ENCODE measurements at regions not wholly inside any gene's neighbourhood (a gene's known extent, or its start where the extent isn't known, plus 50 kb on each side); places are given as distances from the start of the nearest gene placed in this dataset.
"Not testable (repeated sequence)": the region's sequence is repeated elsewhere in the genome, so short reads cannot be mapped to it uniquely, and the experiment has no call there.

DNA sequence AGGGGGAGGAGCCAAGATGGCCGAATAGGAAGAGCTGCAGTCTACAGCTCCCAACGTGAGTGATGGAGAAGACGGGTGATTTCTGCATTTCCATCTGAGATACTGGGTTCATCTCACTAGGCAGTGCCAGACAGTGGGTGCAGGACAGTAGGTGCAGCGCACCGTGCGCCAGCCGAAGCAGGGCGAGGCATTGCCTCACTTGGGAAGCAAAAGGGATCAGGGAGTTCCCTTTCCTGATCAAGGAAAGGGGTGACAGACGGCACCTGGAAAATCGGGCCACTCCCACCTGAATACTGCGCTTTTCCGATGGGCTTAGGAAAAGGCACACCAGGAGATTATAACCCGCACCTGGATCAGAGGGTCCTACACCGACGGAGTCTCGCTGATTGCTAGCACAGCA is 121.1 kb upstream of the SESTD1 start:
- not testable (repeated sequence) for ATAC-seq (ENCODE audit: low read depth in 2 of 2); H3K4me3 Mint-ChIP-seq; DNase-seq; H3K9me3 Mint-ChIP-seq; H3K27ac Mint-ChIP-seq; H3K4me1 Mint-ChIP-seq; H3K36me3 Mint-ChIP-seq
- H3K27me3 Mint-ChIP-seq: peaks cover 12 to 27% (median 13%) of the 10 kb centered on the region in 3 donors

DNA sequence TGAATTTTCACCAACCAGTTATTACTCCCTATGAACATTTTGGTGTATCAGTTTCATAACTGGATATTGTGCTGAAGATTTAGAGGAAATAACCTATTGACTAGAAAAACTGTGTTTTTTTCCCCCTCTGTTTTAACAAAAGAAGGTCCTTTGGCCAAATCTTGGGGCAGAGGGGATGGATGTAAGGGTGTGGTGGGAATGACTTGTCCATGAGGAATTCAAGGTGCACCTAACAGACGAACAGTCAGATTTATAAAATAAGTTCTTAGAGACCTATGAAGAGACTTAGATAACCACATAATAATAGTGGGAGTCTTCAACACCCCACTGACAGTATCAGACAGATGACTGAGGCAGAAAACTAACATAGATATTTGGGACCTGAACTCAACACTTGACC is 119.3 kb upstream of the SESTD1 start:
- H3K9me3 Mint-ChIP-seq: peaks cover 0 to 4% (median 0%) of the 10 kb centered on the region in 7 donors
- H3K36me3 Mint-ChIP-seq: no peaks in the 10 kb centered on the region
- DNase-seq (no peak), ATAC-seq (ENCODE audit: low read depth in 2 of 2) (no peak)
- H3K27ac Mint-ChIP-seq: no peak overlapping the region
- H3K27me3 Mint-ChIP-seq: peaks cover 16 to 31% (median 19%) of the 10 kb centered on the region in 3 donors
- H3K4me3 Mint-ChIP-seq: no peak overlapping the region
- no peaks in the 10 kb centered on the region for H3K4me1 Mint-ChIP-seq

DNA sequence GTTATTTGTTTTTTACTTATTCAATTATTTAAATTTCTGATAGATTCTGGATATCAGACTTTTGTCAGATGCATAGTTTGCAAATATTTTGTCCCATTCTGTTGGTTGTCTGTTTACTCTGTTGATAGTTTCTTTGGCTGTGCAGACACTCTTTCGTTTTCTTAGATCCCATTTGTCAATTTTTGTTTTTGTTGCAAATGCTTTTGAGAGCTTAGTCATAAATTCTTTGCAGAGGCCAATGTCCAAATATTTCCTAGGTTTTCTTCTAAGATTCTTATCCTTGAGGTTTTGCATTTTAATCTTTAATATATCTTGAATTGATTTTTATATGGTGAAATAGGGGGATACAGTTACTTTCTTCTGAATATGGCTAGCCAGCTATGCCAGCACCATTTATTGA is 112.7 kb upstream of the SESTD1 start:
- ATAC-seq (ENCODE audit: low read depth in 2 of 2) (no peak), DNase-seq (no peak)
- H3K27me3 Mint-ChIP-seq: peaks cover 21 to 28% (median 21%) of the 10 kb centered on the region in 3 donors
- no peak overlapping the region for H3K27ac Mint-ChIP-seq
- no peak overlapping the region for H3K4me3 Mint-ChIP-seq
- no peaks in the 10 kb centered on the region for H3K4me1 Mint-ChIP-seq
- peaks cover 0 to 11% (median 4%) of the 10 kb centered on the region in 7 donors for H3K9me3 Mint-ChIP-seq
- no peaks in the 10 kb centered on the region for H3K36me3 Mint-ChIP-seq

DNA sequence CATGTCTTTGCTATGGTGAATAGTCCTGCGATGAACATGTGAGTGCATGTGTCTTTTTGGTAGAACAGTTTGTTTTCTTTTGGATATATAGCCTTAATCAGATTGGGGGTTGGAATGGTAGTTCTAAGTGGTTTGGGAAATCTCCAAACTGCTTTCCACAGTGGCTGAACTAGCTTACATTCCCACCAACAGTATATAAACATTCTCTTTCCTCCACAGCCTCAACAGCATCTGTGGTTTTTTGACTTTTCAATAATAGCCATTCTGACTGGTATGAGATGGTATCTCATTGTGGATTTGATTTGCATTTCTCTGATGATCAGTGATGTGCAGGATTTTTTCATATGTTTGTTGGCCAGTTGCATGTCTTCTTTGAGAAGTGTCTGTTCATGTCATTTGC is 112.2 kb upstream of the SESTD1 start:
- peaks cover 0 to 11% (median 4%) of the 10 kb centered on the region in 7 donors for H3K9me3 Mint-ChIP-seq
- H3K4me3 Mint-ChIP-seq: no peak overlapping the region
- H3K27me3 Mint-ChIP-seq: peaks cover 21 to 28% (median 21%) of the 10 kb centered on the region in 3 donors
- no peak overlapping the region for H3K27ac Mint-ChIP-seq
- H3K4me1 Mint-ChIP-seq: no peaks in the 10 kb centered on the region
- ATAC-seq (ENCODE audit: low read depth in 2 of 2) (no peak), DNase-seq (no peak)
- H3K36me3 Mint-ChIP-seq: no peaks in the 10 kb centered on the region

DNA sequence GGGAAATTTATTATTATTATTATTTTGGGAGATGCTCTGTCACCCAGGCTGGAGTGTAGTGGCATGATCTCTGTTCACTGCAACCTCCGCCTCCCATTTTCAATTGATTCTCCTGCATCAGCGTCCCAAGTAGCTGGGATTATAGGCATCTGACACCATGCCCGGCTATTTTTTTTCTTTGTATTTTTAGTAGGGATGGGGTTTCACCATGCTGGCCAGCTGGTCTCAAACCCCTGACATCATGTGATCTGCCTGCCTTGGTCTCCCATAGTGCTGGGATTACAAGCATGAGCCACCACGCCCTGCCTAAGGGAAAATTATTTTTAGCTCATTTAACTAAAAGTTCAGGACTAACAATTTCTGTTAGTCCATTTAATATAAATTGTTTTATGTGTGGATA is 109.2 kb upstream of the SESTD1 start:
- ATAC-seq (ENCODE audit: low read depth in 2 of 2): no peak
- Mint-ChIP-seq H3K36me3 (no peaks in the 10 kb centered on the region), H3K4me3 (no peak overlapping the region), H3K27ac (no peak overlapping the region), H3K9me3 (peaks cover 0 to 11% (median 2%) of the 10 kb centered on the region in 7 donors), H3K27me3 (peaks cover 14 to 20% (median 20%) of the 10 kb centered on the region in 3 donors), H3K4me1 (peaks cover 0 to 6% (median 4%) of the 10 kb centered on the region in 3 donors)
- no peak for DNase-seq

DNA sequence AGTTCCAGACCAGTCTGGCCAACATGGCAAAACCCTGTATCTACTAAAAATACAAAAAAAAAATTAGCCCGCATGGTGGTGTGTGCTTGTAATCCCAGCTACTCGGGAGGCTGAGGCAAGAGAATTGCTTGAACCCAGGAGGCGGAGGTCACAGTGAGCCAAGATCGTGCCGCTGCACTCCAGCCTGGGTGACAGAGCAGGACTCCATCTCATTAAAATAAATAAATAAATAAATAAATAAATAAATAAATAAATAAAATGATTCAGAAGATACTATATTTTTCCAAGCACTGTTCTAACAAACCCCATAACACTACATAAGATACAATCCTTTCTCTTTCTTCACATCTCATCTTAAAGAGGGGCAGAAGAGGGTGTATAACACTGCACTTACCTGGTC is 100.9 kb upstream of the SESTD1 start:
- ATAC-seq (ENCODE audit: low read depth in 2 of 2); DNase-seq; H3K27ac Mint-ChIP-seq; H3K4me3 Mint-ChIP-seq; H3K27me3 Mint-ChIP-seq; H3K9me3 Mint-ChIP-seq; H3K4me1 Mint-ChIP-seq; H3K36me3 Mint-ChIP-seq: not testable (repeated sequence)

DNA sequence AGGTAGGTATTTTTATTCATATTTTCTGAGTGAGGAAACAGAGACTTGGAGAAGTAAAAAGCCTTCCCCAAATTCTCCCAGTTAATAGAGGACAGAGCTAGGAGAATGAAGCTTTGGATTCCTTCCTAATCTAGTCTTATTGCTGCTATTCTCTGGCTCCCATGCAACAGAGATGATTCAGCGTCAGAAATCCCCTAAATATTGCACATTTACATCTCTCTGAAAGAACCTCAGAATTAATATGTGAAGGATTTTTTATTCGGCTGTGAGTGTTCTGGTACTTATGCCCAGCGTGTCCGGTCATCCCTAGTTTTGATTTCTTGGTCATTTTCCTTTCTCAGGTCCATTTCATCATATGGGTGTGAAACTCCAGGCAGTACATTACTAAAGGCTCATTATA is 91.2 kb upstream of the SESTD1 start:
- DNase-seq (no peak), ATAC-seq (ENCODE audit: low read depth in 2 of 2) (no peak)
- Mint-ChIP-seq H3K27me3 (no peaks in the 10 kb centered on the region), H3K4me1 (peaks cover 15 to 19% (median 17%) of the 10 kb centered on the region in 3 donors), H3K9me3 (peaks cover 0 to 5% (median 0%) of the 10 kb centered on the region in 7 donors), H3K4me3 (no peak overlapping the region), H3K36me3 (no peaks in the 10 kb centered on the region), H3K27ac (no peak overlapping the region)

DNA sequence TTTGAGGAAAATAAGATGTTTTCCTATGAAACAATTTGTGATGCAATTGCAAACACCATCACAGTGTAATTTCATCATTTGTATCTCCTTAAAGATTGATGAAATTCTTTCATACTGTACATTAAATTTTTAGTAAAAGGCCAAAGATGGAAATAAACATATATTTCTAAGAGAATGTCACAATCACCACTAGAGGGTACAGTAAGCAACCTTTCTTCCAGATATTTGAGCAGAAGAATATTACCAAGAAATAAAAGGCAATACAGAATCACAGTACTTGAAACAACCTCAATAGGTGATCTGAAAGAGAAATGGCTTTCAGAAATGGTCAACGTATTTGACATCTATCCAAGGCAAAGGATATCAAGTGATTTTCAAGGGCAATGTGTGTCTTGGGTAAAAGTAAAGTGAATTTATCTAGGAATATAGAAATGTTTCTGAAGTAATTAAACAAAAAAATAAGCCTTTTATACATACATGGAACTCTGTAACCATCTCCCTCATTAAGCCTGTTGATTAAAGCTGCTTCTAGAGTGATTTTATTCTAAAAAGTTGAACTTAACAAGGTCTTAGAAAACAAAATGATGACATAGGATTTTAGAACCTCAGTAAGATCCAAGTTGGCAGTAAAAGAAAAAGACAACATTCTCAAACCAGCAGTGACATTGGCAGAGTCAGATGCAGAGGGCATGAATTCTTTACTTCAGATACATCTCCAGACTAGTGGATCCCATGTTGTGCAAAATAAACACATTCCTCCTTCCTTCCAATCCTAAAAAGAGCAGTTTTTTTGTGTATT is 90.3 kb upstream of the SESTD1 start:
- ATAC-seq (ENCODE audit: low read depth in 2 of 2) (no peak), DNase-seq (no peak)
- peak overlapping the region in 1 of 6 donors; percentile 16 for H3K27ac Mint-ChIP-seq
- H3K9me3 Mint-ChIP-seq: peaks cover 0 to 5% (median 0%) of the 10 kb centered on the region in 7 donors
- no peak overlapping the region for H3K4me3 Mint-ChIP-seq
- peaks cover 20 to 28% (median 24%) of the 10 kb centered on the region in 3 donors for H3K4me1 Mint-ChIP-seq
- H3K27me3 Mint-ChIP-seq: no peaks in the 10 kb centered on the region
- no peaks in the 10 kb centered on the region for H3K36me3 Mint-ChIP-seq

DNA sequence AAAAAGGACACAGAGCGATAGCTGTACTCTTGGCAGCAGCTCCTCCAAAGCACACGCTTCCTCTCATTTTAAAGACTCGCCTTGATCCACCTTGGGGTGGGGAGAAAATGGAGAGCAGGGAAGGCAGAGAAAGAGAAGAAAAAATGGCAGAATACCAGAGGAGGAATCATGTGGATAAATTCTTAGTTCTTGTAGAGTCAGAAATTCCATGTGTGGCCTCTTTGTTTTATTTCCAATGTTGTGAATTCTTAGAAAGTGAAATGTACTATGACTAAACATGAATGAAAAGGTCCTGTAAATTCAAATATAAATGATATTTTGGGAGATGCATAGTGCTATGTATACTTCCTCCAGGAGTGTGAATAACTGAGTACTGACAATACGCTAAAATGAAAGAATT is 89.7 kb upstream of the SESTD1 start:
- H3K27me3 Mint-ChIP-seq: no peaks in the 10 kb centered on the region
- no peaks in the 10 kb centered on the region for H3K36me3 Mint-ChIP-seq
- H3K27ac Mint-ChIP-seq: peak overlapping the region in 1 of 6 donors; percentile 16
- H3K4me3 Mint-ChIP-seq: no peak overlapping the region
- ATAC-seq (ENCODE audit: low read depth in 2 of 2) (no peak), DNase-seq (no peak)
- H3K9me3 Mint-ChIP-seq: peaks cover 0 to 5% (median 0%) of the 10 kb centered on the region in 7 donors
- peaks cover 22 to 34% (median 31%) of the 10 kb centered on the region in 3 donors for H3K4me1 Mint-ChIP-seq

DNA sequence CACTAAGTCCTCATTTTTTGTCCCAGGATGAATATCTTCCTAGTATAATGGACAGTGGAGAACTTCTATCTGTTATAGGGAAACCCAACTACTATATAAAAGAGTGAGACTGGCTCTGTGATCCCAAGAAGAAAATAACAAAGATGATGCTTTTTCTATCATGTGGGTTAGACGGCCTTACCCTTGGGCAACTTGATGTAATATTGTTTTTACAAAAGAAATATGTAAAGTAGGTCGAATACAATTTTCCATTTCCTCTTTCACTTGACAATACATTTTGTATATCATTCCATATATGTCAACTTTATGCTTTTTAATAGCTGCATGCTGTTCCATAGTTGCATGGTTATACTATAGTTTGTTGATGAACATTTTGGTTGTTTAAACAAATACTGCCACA is 87.5 kb upstream of the SESTD1 start:
- peaks cover 0 to 5% (median 0%) of the 10 kb centered on the region in 7 donors for H3K9me3 Mint-ChIP-seq
- H3K27ac Mint-ChIP-seq: no peak overlapping the region
- no peaks in the 10 kb centered on the region for H3K27me3 Mint-ChIP-seq
- peaks cover 22 to 41% (median 36%) of the 10 kb centered on the region in 3 donors for H3K4me1 Mint-ChIP-seq
- DNase-seq (no peak), ATAC-seq (ENCODE audit: low read depth in 2 of 2) (peak in 1 of 2 donors; percentile 21)
- H3K4me3 Mint-ChIP-seq: peak overlapping the region in 3 of 8 donors; percentile 12 to 72 (median 38)
- no peaks in the 10 kb centered on the region for H3K36me3 Mint-ChIP-seq

DNA sequence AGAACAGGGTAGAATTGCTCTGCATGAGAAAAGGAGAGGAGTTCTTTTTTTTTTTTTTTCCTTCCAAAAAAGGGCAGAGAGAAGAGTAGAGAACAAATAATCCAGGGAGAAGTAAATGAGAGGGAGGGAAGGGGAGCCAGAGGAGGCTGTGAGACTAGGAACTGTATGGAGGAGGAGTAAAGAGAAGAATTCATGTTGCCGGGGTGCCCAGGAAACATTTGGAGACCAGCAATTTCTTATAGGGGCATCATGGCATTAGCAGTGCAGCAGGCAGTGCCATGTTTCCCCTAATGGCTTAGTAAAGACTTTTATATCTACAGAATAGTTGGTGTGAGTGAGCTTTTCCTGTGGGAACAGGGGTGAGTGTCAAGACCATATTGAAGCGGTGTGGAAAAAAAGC is 86.4 kb upstream of the SESTD1 start:
- Mint-ChIP-seq H3K27me3 (no peaks in the 10 kb centered on the region), H3K4me1 (peaks cover 22 to 41% (median 36%) of the 10 kb centered on the region in 3 donors), H3K4me3 (peak overlapping the region in 2 of 8 donors; percentile 32 to 50), H3K36me3 (no peaks in the 10 kb centered on the region), H3K9me3 (peaks cover 0 to 5% (median 0%) of the 10 kb centered on the region in 7 donors), H3K27ac (peak overlapping the region in 2 of 6 donors; percentile 88 to 93)
- ATAC-seq (ENCODE audit: low read depth in 2 of 2) (no peak), DNase-seq (no peak)

DNA sequence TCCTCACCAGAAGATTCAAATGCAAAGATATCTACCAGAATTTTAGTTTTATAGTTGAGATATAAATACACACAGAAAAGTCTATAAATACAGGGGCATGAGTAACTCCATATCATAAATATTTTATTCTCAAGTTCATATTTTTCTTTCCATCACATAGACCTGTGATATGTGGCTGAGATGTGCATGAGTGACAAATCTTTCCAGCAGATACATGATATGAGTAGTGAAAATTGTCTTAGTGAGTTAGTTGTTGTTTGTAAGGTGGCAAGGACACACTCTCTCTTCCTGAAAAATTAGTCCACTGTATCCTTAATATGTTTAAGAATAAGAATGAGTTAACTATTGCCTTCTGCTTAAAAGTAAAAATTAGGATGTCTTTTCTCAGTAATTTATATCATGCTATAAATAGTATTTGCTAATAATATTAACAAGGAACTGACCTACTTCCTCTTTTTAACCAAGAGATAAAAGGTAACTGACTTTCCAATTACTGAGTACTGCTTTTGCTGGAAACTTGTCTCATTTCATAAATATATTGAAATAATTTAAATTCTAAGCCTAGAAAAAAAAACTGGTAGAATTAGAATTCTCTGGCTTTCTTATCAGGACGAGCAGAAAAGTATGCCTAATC is 85.2 kb upstream of the SESTD1 start:
- peak in 1 of 2 donors; percentile 51 for ATAC-seq (ENCODE audit: low read depth in 2 of 2)
- H3K9me3 Mint-ChIP-seq: peaks cover 0 to 5% (median 0%) of the 10 kb centered on the region in 7 donors

DNA sequence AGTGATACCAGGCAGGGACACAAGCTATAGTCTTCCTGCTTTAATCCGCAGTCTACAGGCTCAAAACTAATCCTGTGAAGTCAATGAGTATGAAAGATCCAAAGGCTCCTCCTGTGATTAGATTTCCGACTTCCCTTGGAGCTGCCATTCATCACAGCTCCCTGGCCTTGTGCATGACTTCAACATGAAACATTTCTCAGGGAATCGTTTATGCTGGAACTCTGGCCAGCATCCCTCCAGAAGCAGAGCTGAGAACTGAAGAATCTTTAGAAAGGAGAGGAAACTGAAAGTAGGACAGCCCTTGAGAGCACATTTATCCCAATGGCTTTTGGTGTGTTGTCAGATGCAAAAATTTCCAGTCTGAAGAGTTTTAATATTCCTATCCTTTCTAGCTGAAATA is 84.3 kb upstream of the SESTD1 start:
- Mint-ChIP-seq H3K4me1 (peaks cover 26 to 45% (median 36%) of the 10 kb centered on the region in 3 donors), H3K27me3 (no peaks in the 10 kb centered on the region), H3K36me3 (no peaks in the 10 kb centered on the region), H3K4me3 (no peak overlapping the region), H3K27ac (no peak overlapping the region), H3K9me3 (peaks cover 0 to 5% (median 0%) of the 10 kb centered on the region in 7 donors)
- ATAC-seq (ENCODE audit: low read depth in 2 of 2) (no peak), DNase-seq (no peak)

More for the DNA sequence above, 85.2 kb upstream of the SESTD1 start:
- peaks cover 26 to 45% (median 36%) of the 10 kb centered on the region in 3 donors for H3K4me1 Mint-ChIP-seq
- H3K4me3 Mint-ChIP-seq: peak overlapping the region in 3 of 8 donors; percentile 13 to 17 (median 16)
- no peaks in the 10 kb centered on the region for H3K36me3 Mint-ChIP-seq
- H3K27ac Mint-ChIP-seq: no peak overlapping the region
- DNase-seq: no peak
- no peaks in the 10 kb centered on the region for H3K27me3 Mint-ChIP-seq

DNA sequence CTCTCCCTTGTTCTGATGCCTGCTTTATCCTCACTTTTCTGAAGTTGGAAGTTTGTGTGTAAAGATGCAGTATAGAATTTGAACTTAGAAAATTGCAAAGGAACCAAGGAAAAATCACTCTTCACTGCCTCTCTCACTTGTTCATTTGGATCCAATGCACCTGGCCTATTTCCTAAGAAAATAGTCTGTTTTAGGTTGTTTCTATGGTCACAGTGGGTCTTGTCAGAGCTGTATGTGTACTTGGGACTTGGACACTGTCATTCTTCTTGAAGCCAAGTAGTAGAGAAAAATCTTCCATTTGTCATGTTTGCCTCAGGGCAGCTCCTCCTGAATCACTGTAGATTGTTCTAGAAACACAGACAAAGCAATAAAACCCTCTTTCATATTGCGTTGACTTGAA is 80.3 kb upstream of the SESTD1 start:
- no peaks in the 10 kb centered on the region for H3K36me3 Mint-ChIP-seq
- H3K4me3 Mint-ChIP-seq: no peak overlapping the region
- H3K9me3 Mint-ChIP-seq: no peaks in the 10 kb centered on the region
- H3K4me1 Mint-ChIP-seq: peaks cover 15 to 32% (median 21%) of the 10 kb centered on the region in 3 donors
- no peak overlapping the region for H3K27ac Mint-ChIP-seq
- H3K27me3 Mint-ChIP-seq: no peaks in the 10 kb centered on the region
- DNase-seq (no peak), ATAC-seq (ENCODE audit: low read depth in 2 of 2) (no peak)
